ENCODE measurements at regions not wholly inside any gene's neighbourhood (a gene's known extent, or its start where the extent isn't known, plus 50 kb on each side); places are given as distances from the start of the nearest gene placed in this dataset.

- H3K4me3 ChIP-seq (ENCODE audit: low read depth, low read length) = no peak overlapping the region
- DNase-seq (ENCODE audit: low read depth) = no peak
- TF ChIP-seq CTCF (IDR thresholded peaks at IDR 0.05; ENCODE audit: insufficient read depth, low read depth, low read length, missing control alignments) = no peak
Measured at GRCh38 chr12:118821386-118821925, 159.9 kb upstream of the SRRM4 start.

GRCh38 chr12:118822512-118822911 is 158.8 kb upstream of the SRRM4 start:
- DNase-seq (ENCODE audit: low read depth) = no peak
- TF ChIP-seq CTCF (IDR thresholded peaks at IDR 0.05; ENCODE audit: insufficient read depth, low read depth, low read length, missing control alignments) = no peak
- H3K4me3 ChIP-seq (ENCODE audit: low read depth, low read length) = no peak overlapping the region

GRCh38 chr12:118827047-118827446 is 154.3 kb upstream of the SRRM4 start:
- no peak for TF ChIP-seq CTCF (IDR thresholded peaks at IDR 0.05; ENCODE audit: insufficient read depth, low read depth, low read length, missing control alignments)
- no peak overlapping the region for H3K4me3 ChIP-seq (ENCODE audit: low read depth, low read length)
- DNase-seq (ENCODE audit: low read depth) = no peak

- TF ChIP-seq CTCF (IDR thresholded peaks at IDR 0.05; ENCODE audit: insufficient read depth, low read depth, low read length, missing control alignments) = no peak
- no peak overlapping the region for H3K4me3 ChIP-seq (ENCODE audit: low read depth, low read length)
- DNase-seq (ENCODE audit: low read depth) = no peak
Measured at GRCh38 chr12:118827606-118828005, 153.7 kb upstream of the SRRM4 start.

- no peak overlapping the region for H3K4me3 ChIP-seq (ENCODE audit: low read depth, low read length)
- no peak for DNase-seq (ENCODE audit: low read depth)
- TF ChIP-seq CTCF (IDR thresholded peaks at IDR 0.05; ENCODE audit: insufficient read depth, low read depth, low read length, missing control alignments) = no peak
Measured at GRCh38 chr12:118830296-118830695, 151.0 kb upstream of the SRRM4 start.

GRCh38 chr12:118835926-118836325 is 145.4 kb upstream of the SRRM4 start:
- TF ChIP-seq CTCF (IDR thresholded peaks at IDR 0.05; ENCODE audit: insufficient read depth, low read depth, low read length, missing control alignments) = no peak

GRCh38 chr12:118840399-118840798 is 140.9 kb upstream of the SRRM4 start:
- peak; percentile 9 for DNase-seq (ENCODE audit: low read depth)
- H3K4me3 ChIP-seq (ENCODE audit: low read depth, low read length) = no peak overlapping the region
- peak; percentile 37 for TF ChIP-seq CTCF (IDR thresholded peaks at IDR 0.05; ENCODE audit: insufficient read depth, low read depth, low read length, missing control alignments)

More at GRCh38 chr12:118835926-118836325, 145.4 kb upstream of the SRRM4 start:
- H3K4me3 ChIP-seq (ENCODE audit: low read depth, low read length) = no peak overlapping the region
- no peak for DNase-seq (ENCODE audit: low read depth)

Data from GM12865 (cell line).